GM12878 (cell line): ENCODE measurements at regions not wholly inside any gene's neighbourhood (a gene's known extent, or its start where the extent isn't known, plus 50 kb on each side); places are given as distances from the start of the nearest gene placed in this dataset.

Experiments
- ATAC-seq: fragments of 200-7000 bp; cut with Tn5 transposase; 3 replicates; pipeline ENCODE4 v1.9.1; 2020; ENCODE audit warnings: mild to moderate bottlenecking, moderate library complexity
- BruUV-seq: library from RNA; stranded (reverse); fragments of 400-500 nt; replicated peaks from 2 replicates; lab custom pipeline; 2021; lab: Mats Ljungman, UMichigan
- CTCF ChIA-PET: fragments of 300-600 bp; sonication (Branson Sonifier 250); formaldehyde crosslinking; extraction: SDS; loops from one replicate; lab custom pipeline; 2021; ENCODE audit warnings: inconsistent platforms; lab: Yijun Ruan, JAX
- POLR2A ChIA-PET: fragments of 350-600 bp; formaldehyde crosslinking; extraction: SDS; loops from one replicate; lab custom pipeline; 2021; ENCODE audit warnings: inconsistent platforms; lab: Charles Lee
- RAD21 ChIA-PET: fragments of 300-600 bp; sonication (Branson Sonifier 250); formaldehyde crosslinking; loops from one replicate; lab custom pipeline; 2023; ENCODE audit warnings: antibody characterized with exemption; ENCODE audit not compliant: unreplicated experiment; lab: Charles Lee
- SMC1A ChIA-PET: fragments of 300-600 bp; sonication (Branson Sonifier 250); formaldehyde crosslinking; loops from one replicate; lab custom pipeline; 2023; ENCODE audit not compliant: unreplicated experiment, uncharacterized antibody; lab: Charles Lee
- DNase-seq: peaks from one replicate; pipeline ENCODE4 v3.0.0-alpha.2; 2011; ENCODE audit warnings: low read depth, low spot score
- FAIRE-seq: peaks from 3 replicates; lab custom pipeline; 2011; peaks lifted over from hg19 to GRCh38; lab: Jason Lieb, UNC
- H2AFZ ChIP-seq: 2 replicates; pipeline ENCODE4 v1.6.0; 2011; ENCODE audit warnings: low read depth, low read length, control low read depth; ENCODE audit not compliant: control insufficient read depth
- H3K27ac ChIP-seq: 2 replicates; pipeline ENCODE4 v1.5.1; 2011; ENCODE audit warnings: control low read depth; ENCODE audit not compliant: control insufficient read depth, insufficient read depth
- H3K27me3 ChIP-seq, 2 experiments: replicated peaks in 1 of 2; 2 replicates each; pipeline versions ENCODE4 v1.6.0 to v1.6.1; 2011; ENCODE audit warnings: low read length in 1 of 2; ENCODE audit not compliant: control insufficient read depth in 2 of 2, insufficient read depth in 2 of 2
- H3K36me3 ChIP-seq, 2 experiments: 2 replicates each; pipeline ENCODE4 v1.5.1; 2011; ENCODE audit warnings: low read length in 1 of 2; ENCODE audit not compliant: control insufficient read depth in 2 of 2, insufficient read depth in 2 of 2
- H3K4me1 ChIP-seq: 2 replicates; pipeline ENCODE4 v1.6.1; 2011; ENCODE audit warnings: mild to moderate bottlenecking, low read length, moderate library complexity, mixed read lengths; ENCODE audit not compliant: control insufficient read depth, insufficient read depth
- H3K4me2 ChIP-seq: 2 replicates; pipeline ENCODE4 v1.6.0; 2011; ENCODE audit warnings: control low read depth; ENCODE audit not compliant: control insufficient read depth, insufficient read depth
- H3K4me3 ChIP-seq: fragments of 200-600 bp; sonication (generic); 2 replicates; pipeline ENCODE4 v1.5.1; 2016
- H3K79me2 ChIP-seq: 2 replicates; pipeline ENCODE4 v1.6.0; 2011; ENCODE audit warnings: low read length; ENCODE audit not compliant: control insufficient read depth, insufficient read depth
- H3K9ac ChIP-seq: 2 replicates; pipeline ENCODE4 v1.8.0; 2011; ENCODE audit warnings: low read length, control low read depth, mixed read lengths; ENCODE audit not compliant: control insufficient read depth, insufficient read depth
- H3K9me3 ChIP-seq: replicated peaks from 3 replicates; pipeline ENCODE4 v1.5.1; 2011; ENCODE audit warnings: mild to moderate bottlenecking, low read length; ENCODE audit not compliant: control insufficient read depth, insufficient read depth
- H4K20me1 ChIP-seq: 2 replicates; pipeline ENCODE4 v1.6.0; 2011; ENCODE audit not compliant: control insufficient read depth, insufficient read depth
- GATAD2B ChIP-seq: fragments of 450-650 bp; conservative IDR thresholded peaks from 2 replicates; pipeline ENCODE4 v1.6.1; 2017; ENCODE audit warnings: low read depth, mild to moderate bottlenecking, moderate library complexity
- KLF5 ChIP-seq: fragments of 450-650 bp; IDR thresholded peaks from 2 replicates; pipeline ENCODE4 v1.6.1; 2014; ENCODE audit warnings: mild to moderate bottlenecking; ENCODE audit not compliant: partially characterized antibody
- PML ChIP-seq: IDR thresholded peaks from 2 replicates; pipeline ENCODE4 v1.6.1; 2012; ENCODE audit warnings: low read length, inconsistent platforms
- RB1 ChIP-seq: fragments of 450-650 bp; formaldehyde crosslinking; IDR thresholded peaks from 2 replicates; pipeline ENCODE4 v1.6.1; 2017; ENCODE audit warnings: mild to moderate bottlenecking, borderline replicate concordance
- ZNF274 ChIP-seq: IDR thresholded peaks from one replicate; pipeline ENCODE4 v1.8.0; 2011; ENCODE audit not compliant: insufficient read length, insufficient read depth
- WGBS: methylation state at CpG from one replicate; pipeline ENCODE4 v1.1.6; 2016; ENCODE audit warnings: low lambda C conversion rate; ENCODE audit not compliant: insufficient replicate concordance, insufficient coverage; ENCODE audit errors: missing lambda C conversion rate; 5-methylcytosine and 5-hydroxymethylcytosine counted together
- in situ Hi-C: fragments of 300-500 bp; cut with MboI; formaldehyde crosslinking; loops from 9 replicates; pipeline ENCODE4 v1.14.3; 2018; ENCODE audit warnings: mixed read lengths
- intact Hi-C: fragments of 100-400 bp; cut with micrococcal nuclease; formaldehyde crosslinking; loops from one replicate; pipeline ENCODE4 v1.14.2; 2022; ENCODE audit not compliant: unreplicated experiment

DNA sequence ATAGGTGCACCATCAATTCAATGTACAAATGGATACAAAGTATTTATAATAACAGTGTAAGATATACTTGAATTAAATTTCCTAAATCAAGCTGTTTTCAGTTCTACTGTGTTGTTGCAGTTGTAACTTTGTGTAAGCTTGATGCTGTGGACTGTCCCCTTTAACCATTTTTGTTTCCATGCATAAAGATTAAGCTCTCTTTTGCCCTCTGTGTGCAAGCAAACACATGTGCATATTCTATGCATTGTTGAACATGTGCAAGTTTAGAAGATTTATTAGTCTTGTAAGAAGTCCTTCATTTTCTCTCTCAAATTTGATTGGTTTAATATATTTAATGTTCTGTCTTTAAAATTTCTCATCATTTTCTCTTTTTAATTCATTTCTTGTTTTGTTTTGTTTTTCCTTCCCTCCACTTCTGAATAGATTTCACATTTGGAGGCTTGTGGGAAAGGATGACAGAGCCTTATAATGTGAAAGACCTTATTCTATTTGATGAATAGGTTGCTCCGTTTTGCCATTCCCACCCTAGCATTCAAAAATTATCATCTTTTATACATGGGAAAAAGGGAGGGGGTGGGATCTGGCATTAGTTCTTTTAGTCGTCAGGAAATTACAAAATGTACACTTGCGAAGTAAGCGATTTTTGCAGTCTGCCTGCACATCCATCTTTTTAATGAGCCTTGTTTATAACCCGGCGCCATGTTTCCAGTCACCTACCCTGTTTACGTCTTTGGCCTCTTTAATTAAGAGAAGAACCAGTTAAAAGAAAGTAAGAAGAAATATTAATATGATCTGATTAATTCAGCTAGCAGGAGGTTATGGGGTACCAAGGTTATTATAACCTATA, 961.5 kb upstream of the NR2F2 start:
- H3K9me3 ChIP-seq: no peaks in the 10 kb centered on the region
- no peaks in the 10 kb centered on the region for H3K79me2 ChIP-seq
- no peak overlapping the region for H3K9ac ChIP-seq
- no peak overlapping the region for H3K4me2 ChIP-seq
- in situ Hi-C loops: no loop called here
- no peak for FAIRE-seq
- ChIA-PET CTCF (no interaction called here), POLR2A (interaction anchor here (1.4 kb wide), 1 partner anchor 9 kb away, joined by 3 read pairs; no protein-coding TSS in a partner anchor), SMC1A (interaction anchor here (0.9 to 1.2 kb wide), 3 partner anchors 10 to 228 kb away, joined by 3 read pairs; no protein-coding TSS in a partner anchor), RAD21 (no interaction called here)
- H4K20me1 ChIP-seq: no peaks in the 10 kb centered on the region
- no peak for TF ChIP-seq PML
- TF ChIP-seq RB1: no peak
- no peak for ATAC-seq
- H3K4me1 ChIP-seq: no peaks in the 10 kb centered on the region
- no TSS peak for BruUV-seq
- no peaks in the 10 kb centered on the region for H3K36me3 ChIP-seq
- no peaks in the 10 kb centered on the region for H3K27me3 ChIP-seq
- no peak for DNase-seq
- 54% methylated on average over 7 of the region's 7 CpGs for WGBS
- no peak overlapping the region for H3K27ac ChIP-seq
- no peak overlapping the region for H3K4me3 ChIP-seq
- no peak overlapping the region for H2AFZ ChIP-seq
- intact Hi-C loops: no loop called here

DNA sequence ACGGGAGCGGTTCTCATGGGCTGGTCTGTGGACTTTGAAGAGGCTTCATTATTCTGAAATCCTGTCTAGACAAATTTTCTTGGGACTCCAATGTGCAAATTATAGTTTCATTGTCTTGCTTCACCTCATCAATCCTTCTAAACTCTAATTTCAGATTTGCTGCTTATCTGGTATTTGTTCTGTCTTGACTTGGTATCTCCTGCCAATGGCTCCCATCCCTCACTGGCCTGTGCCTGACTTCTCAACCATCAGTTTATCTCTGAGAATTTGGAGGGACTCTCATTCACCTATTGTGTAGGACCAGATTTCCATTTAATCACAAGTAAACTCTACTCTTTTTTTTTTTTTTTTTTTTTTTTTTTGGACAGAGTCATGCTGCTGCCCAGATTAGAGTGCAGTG, 960.2 kb upstream of the NR2F2 start:
- Histone ChIP-seq H3K27ac (no peak overlapping the region), H3K4me3 (no peak overlapping the region), H3K27me3 (no peaks in the 10 kb centered on the region), H3K36me3 (no peaks in the 10 kb centered on the region), H3K4me1 (no peaks in the 10 kb centered on the region), H3K4me2 (no peak overlapping the region), H4K20me1 (no peaks in the 10 kb centered on the region), H3K9me3 (no peaks in the 10 kb centered on the region), H3K79me2 (no peaks in the 10 kb centered on the region), H3K9ac (no peak overlapping the region), H2AFZ (no peak overlapping the region)
- in situ Hi-C loops: no loop called here
- TF ChIP-seq GATAD2B (no peak), ZNF274 (no peak), KLF5 (no peak)
- no TSS peak for BruUV-seq
- ChIA-PET RAD21 (no interaction called here), CTCF (interaction anchor here (1.2 kb wide), 1 partner anchor 19 kb away, joined by 4 read pairs; no protein-coding TSS in a partner anchor), POLR2A (interaction anchor here (1.4 kb wide), 1 partner anchor 10 kb away, joined by 3 read pairs; no protein-coding TSS in a partner anchor), SMC1A (interaction anchor here (1.0 to 1.2 kb wide), 3 partner anchors 13 to 227 kb away, joined by 3 read pairs; no protein-coding TSS in a partner anchor)
- FAIRE-seq (no peak), DNase-seq (no peak), ATAC-seq (no peak)
- 18% methylated on average over 2 of the region's 2 CpGs for WGBS
- intact Hi-C loops: no loop called here
